ENCODE measurements at regions not wholly inside any gene's neighbourhood (a gene's known extent, or its start where the extent isn't known, plus 50 kb on each side); places are given as distances from the start of the nearest gene placed in this dataset.

GRCh38 chr7:26490640-26491624 lies 199.3 kb downstream of the SNX10 start:
- no peak for TF ChIP-seq CTCF (IDR thresholded peaks at IDR 0.05)

GRCh38 chr7:26492816-26493215 lies 201.2 kb downstream of the SNX10 start:
- TF ChIP-seq CTCF (IDR thresholded peaks at IDR 0.05): no peak

- TF ChIP-seq CTCF (IDR thresholded peaks at IDR 0.05): no peak
Measured at GRCh38 chr7:26493737-26494428, 202.2 kb downstream of the SNX10 start.

GRCh38 chr7:26495569-26495968 lies 203.9 kb downstream of the SNX10 start:
- TF ChIP-seq CTCF (IDR thresholded peaks at IDR 0.05): no peak

GRCh38 chr7:26497801-26498596 lies 206.3 kb downstream of the SNX10 start:
- TF ChIP-seq CTCF (IDR thresholded peaks at IDR 0.05): no peak

- TF ChIP-seq CTCF (IDR thresholded peaks at IDR 0.05): no peak
Measured at GRCh38 chr7:26499315-26499897, 207.7 kb downstream of the SNX10 start.

All from LNCAP (cell line).